ENCODE measurements at regions not wholly inside any gene's neighbourhood (a gene's known extent, or its start where the extent isn't known, plus 50 kb on each side); places are given as distances from the start of the nearest gene placed in this dataset.

DNA sequence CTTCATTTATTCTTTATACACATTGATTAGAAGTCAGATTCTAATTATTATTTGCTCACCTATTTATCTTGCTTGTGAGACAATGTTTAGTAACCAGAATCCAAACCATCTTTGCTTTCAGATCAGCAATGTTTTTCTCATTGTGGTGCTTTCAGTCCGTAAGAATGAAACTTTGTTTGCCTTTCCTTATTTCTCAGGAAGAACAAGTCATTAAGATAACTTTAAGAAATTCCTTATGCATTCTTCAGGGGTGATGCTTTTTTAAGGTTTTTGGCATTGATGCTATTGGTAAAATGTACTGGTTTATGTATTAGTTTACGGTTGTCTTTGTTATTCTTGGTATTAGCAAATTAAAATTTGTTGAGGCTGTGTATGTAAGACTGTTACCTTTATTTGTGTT is 120.8 kb upstream of the POU1F1 start:
- no peak for FAIRE-seq

DNA sequence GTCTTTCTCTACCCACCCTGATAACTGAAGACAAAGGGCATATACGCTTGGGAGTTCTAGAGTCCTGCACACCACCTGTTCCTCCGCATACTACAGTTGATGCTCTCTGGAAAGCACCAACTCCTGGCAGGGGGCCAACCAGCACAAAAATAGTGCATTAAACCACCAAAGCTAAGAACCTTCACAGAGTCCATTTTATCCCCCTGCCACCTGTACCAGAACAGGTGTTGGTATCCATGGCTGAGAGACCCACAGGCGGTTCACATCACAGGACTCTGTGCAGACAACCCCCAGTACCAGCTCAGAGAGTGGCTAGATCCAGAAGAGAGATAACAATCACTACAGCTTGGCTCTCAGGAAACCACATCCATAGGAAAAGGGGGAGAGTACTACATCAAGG is 114.4 kb upstream of the POU1F1 start:
- FAIRE-seq = no peak

DNA sequence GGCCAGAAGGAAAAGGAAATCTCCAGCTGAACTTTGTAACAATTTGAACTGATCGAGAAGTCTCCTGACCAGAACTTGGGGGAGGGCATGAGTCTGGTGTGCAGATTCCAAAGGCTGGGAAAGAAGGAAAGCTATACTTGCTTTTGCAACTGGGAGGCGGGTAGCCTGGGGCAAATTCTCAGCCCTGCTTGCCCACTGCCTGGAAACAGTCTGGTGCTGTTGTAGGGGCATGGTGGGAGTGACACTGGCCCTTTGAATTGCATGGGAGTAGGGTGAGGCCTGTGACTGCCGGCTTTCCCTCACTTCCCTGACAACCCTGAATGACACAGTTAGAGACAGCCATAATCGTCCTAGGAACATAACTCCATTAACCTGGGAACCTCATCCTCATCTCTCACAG is 114.0 kb upstream of the POU1F1 start:
- FAIRE-seq = no peak

DNA sequence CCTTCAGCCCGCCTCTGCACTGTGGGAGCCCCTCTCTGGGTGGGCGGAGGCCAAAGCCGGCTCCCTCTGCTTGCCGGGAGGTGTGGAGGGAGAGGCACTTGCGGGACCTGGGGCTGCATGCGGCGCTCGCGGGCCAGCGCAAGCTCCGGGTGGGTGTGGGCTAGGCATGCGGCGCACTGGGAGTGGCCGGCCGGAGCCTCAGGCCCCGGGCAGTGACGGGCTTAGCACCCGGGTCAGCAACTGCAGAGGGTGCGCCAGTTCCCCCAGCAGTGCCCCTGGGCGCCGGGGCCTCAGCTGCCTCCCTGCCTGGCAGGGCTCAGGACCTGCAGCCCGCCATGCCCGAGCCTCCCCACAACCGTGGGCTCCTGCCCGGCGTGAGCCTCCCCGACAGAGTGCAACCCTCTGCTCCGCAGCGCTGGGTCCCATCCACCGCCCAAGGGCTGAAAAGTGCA is 98.9 kb upstream of the POU1F1 start:
- FAIRE-seq = no peak

DNA sequence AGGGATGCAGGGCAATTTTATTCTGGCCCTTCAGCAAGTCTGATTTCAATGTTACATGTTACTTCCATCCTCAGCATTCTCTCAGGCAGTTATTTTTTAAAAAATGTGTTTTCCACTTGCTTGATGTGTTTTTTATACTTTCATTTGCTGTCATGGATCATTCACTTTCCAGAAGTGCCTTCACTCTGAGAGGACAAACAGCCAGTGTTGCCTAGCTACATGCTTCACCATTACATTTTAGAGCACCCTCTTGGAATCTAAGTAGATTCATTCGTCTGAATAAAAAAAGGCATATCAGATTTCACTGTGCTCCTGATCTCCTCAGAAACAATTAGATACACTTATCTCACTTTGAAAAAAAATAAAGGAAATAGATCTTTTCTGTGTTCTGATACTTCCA is 93.6 kb upstream of the POU1F1 start:
- FAIRE-seq = no peak

DNA sequence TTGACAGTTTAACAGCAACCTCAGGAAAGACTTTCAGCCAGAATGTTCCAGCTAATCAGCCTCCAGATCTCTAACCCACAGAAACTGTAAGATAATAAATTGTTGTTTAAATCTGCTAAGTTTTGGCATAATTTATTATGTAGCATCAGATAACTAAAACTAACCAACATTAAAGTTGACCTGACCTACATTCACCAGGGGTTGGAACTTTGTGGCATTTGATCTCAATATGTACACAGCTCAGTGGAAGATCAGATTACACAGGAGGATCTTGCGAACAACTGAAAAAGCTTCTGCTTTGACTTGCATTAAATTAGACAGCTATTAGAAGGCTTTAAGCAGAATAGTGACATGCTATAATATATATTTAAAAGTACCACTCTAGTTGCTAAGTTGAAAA is 91.4 kb upstream of the POU1F1 start:
- no peak for FAIRE-seq

DNA sequence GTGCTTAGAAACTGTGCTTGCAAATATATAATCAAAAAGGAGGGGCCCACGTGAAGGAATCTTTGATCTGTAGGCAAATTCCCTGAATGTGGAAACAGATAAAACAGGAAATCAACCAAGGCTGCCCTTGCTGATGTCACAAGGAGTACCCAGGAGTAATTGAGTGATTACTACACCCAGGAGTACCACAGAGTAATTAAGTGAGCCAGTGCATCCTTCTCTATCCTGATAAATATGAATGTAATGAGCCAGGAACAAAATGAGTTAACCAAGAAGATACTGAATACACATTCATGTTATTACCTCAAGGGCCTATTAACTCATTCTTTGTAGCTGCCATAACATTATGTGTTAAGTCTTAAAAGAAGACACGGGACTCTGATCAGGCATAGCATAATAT is 87.3 kb upstream of the POU1F1 start:
- no peak for FAIRE-seq

DNA sequence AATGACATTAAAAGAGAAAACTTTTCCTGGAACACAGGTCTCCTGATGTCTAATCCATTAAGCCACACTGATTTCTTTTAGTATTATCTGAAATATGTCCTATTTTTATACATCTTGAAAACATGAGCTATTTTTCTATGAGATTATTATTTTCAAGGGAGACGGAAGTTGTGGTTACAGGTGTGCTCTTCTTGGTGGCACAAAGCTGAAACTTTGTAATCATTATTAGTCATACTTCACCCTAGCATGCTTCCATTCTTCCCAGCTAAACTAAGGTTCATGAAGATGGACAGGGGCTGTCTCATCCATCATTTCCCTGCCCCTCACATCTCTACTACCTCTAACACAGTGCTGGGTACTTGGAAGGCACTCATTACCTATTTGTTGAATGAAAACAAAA is 85.6 kb upstream of the POU1F1 start:
- no peak for FAIRE-seq

DNA sequence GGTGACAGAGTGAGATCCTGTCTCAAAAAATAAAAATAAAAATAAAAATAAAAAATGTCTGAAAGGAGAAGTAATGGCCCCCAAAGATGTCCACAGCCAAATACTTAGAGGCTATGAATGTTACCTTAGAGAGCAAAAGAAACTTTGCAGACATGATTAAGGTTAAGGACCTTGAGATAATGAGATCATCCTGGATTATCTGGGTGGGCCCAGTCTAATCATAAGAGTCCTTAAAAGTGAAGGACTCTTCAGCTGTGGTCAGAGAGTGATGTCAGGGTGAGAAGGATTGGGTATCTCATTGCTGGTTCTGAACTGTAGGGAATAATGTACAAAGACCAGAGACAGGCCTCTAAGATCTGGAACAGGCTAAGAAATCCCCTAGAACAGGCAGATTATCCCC is 84.9 kb upstream of the POU1F1 start:
- no peak for FAIRE-seq

DNA sequence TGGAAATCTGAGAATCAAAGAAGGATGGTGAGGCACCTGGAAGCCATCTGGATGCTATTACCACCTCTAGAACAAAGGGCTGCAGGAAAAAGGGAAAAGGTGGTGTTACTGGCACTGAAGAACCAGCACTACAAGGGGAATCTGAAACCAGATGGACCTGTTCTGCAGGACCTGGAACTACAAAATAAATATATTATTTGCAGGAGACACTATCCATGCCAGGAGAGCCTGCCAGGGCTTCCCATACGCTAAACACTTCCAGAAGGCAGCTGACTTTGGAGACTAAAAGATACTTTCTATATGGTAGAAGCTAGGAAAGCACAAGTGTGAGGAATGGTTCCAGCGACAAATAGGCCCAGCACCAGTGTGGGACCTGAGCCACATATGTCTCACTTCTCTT is 83.4 kb upstream of the POU1F1 start:
- FAIRE-seq = no peak

DNA sequence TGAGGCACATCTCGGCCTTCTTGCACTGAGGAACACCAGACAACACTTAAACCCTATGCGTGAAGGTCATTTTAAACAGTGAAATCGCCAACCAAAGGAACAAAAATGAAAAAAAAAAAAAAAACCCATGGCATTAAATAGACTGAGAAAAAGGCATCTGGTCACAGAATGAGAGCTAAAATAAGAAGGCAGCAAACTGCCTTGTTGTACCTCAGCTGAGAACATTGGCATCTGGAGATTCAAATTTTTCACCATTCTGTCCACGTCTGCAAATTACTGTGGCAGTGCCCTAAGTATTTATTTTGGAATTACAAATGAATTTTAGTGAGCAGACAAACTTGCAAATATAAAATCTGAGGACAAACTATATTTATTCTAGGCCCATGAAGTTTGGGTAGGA is 82.6 kb upstream of the POU1F1 start:
- no peak for FAIRE-seq

DNA sequence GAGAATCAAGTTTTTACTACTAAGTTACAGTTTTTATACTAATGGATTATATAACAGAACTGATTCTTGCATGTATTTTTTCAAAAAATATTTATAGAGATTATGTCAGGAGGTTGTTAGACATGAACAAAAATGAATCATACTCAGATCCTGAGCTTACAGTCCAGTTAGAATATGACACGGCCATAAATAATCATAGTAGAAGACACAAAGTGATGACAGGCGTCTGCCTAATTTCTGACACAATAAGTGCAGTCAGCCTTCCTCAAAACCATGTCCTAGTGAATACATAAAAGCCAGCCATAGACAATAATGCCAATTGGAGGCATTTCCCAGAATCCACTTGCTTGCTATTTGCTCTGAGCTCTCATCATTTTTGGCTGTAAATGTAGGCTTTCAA is 81.7 kb upstream of the POU1F1 start:
- FAIRE-seq = no peak

DNA sequence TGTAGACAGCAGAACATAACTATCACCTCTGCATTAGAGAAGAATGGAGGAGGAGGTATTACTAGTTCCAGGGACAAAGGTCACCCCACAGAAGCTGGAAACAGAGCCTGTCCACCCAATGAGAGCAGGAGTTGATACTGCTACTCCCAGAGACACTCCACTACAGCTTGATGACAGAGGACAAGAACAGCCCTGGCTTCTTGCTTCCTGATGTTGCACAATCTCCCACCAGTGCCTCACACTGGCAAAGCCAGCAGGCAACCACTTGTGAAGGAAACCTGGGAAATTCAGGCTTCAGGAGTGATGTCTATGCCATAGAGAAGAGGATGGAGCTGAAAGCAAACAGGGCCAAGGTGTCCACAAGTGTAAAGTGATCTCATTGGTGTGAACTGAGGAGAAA is 78.0 kb upstream of the POU1F1 start:
- FAIRE-seq = no peak

DNA sequence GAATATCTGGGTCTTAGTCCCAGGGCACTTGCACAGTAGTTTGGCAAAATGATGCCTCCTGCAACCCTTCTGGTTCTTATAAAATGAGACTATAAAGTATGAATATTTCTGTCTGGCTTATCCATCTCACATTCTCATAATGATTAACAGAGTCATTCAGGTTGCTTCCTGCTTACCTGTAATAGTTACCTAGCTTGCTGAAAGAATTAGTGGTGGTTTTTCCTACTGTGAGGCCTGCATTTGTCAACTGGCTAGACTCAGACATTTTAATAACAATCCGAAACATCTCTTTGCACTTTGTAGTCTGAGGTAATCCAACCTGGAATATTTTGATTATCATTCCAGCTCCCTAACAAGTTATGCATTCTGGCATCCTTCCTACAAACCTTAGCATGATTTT is 75.6 kb upstream of the POU1F1 start:
- FAIRE-seq = no peak

DNA sequence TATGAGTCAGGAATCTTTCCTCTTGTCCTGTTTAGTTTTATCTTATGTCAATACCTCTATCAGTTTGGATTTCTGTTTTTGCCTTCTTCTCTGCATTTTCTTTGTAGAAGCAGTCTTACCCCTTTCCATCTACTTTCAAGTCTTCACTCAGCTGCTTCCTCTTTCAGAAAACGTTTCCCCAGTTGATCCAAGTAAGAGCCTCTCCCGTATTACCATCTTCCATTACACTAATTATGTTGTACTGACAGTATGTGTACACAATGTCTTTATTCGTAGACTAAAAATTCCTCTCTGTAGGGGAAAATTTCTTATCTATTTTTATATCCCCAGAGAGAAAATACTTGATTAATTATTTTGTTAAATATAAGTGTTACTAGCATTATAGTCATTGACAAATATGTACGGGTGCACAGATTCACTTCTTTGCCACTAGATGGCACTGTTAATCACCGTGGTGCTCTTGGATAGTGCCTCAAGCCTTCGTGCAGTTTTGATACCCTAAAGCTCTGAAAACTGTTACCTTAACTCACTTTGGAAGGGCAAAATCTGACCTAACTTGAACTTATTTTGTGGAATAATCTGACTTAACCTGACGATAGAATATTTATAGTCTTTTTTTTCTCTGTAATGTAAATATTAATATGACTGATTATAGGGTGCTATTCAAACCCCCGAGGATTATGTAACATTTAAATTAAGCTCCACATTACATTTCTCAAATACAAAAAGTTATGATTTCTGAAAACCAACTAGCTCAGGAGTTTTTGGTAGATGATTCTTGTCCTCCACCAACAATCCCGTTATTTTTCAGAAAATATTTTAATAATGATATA is 74.2 kb upstream of the POU1F1 start:
- FAIRE-seq = peak; percentile 85

DNA sequence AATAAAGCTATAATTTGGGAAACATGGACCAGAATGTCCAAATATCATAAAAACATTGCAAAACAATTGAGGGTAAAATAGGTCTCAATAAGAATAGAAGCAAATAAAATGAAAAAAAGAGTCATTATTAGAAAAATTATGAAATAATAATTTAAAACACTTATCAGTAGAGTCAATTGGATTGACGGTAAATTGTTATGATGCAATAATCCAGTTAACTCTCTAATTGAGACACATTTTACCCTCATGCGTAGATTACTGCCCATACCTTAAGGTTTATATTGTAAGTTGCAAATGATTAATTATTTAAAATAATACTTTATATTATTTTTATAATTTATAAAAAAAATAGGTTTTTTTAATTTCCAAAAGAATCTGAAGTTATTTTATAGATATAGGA is 73.4 kb upstream of the POU1F1 start:
- FAIRE-seq = no peak

DNA sequence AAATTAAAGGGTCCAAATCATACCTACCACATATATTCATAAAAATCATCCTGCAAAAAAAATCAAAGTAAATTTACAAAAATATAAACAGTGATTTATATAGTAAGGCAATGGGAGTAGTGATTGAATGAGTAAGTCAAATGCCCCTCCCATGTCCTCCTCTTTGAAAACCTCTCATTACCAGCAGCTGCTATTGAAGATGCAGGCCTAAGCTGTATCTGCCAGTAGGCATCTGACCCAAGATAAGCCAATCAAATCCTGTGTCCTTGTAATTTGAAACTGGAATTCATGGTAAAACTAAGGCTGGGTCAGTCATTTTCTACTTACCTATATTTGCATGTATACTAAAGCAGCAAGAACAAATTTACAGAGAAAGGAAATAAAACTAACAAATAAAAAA is 60.4 kb upstream of the POU1F1 start:
- no peak for FAIRE-seq

DNA sequence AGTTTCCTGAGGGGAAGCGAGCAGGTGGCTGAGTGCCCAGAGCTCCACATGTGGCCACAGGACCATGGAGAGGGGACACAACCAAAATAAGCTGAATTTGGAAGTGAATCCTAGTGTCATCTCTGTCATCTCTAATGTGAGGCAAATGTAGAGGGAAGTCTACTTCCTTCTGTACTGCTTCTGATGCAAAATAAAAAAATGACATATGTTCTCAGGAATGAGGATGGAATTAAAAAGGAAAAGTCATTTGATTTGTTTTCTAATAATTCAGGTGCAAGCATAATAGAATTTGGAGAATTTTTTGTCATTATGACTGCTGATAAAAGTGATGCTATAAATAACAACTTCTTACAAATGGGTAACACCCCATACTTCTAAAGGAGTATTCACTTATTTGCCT is 59.5 kb upstream of the POU1F1 start:
- FAIRE-seq = no peak

DNA sequence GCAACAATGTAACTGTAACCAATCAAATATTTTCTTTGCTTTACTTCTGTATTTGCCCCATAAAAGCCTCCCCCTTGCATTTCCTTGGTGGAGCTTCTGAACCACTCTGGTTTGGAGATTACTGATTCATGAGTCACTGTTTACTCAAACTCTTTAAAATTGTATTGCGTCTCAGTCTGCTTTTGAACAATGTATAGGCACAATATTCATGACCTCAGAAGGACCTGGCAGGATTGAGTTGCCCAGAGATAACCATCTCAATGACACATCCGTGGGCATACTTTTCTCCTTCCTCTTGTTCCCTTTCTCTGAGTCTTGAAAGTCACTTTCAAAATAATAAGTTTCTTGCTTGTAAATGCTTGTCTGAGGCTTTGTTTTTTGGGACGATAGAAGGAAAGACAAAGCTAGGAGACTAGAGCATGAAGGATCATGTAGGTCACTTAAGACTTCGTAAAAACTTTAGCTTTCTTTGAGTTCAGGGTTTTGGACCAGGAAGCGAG is 57.1 kb upstream of the POU1F1 start:
- no peak for FAIRE-seq

DNA sequence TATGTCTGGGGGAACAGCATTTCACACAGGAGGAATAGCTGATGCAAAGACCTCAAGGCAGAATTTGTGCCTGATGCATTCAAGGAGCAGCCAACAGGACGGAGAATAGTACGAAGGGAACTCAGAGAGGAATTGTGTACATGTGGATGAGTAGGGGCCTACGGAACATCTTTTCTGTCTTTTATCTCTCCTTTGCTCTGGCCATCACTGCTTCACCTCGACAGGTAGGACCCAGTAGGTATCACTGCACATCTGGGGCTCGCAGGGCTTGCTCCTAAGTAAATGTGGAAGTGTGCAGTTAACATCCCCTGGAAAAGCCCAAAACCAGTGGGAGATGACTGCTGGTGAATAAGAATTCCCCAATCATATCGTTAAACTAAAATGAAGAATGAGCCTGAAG is 56.4 kb upstream of the POU1F1 start:
- no peak for FAIRE-seq

DNA sequence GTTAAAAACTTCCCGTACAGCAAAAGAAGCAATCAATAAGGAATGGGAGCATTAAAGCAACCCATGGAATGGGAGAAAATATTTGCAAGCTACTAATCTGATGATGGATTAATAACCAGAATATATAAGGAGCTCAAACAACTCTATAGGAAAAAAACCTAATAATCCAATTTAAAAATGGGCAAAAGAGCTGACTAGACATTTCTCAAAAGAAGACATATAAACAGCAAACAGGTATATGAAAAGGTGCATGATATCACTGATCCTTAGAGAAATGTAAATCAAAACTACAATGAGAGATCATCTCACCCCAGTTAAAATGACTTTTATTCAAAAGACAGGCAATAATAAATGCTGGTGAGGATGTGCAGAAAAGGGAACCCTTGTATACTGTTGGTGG is 52.7 kb upstream of the POU1F1 start:
- no peak for FAIRE-seq

All from endometrium (tissue), 2 donors.